Motor neuron (in vitro differentiated cells): ENCODE measurements at regions not wholly inside any gene's neighbourhood (a gene's known extent, or its start where the extent isn't known, plus 50 kb on each side); places are given as distances from the start of the nearest gene placed in this dataset.

Source experiments
- ATAC-seq, 8 experiments: fragments of 200-7000 bp; cut with Tn5 transposase; replicated peaks in 6 of 8; 2 replicates each; pipeline ENCODE4 v1.8.0; 2021; ENCODE audit warnings: mild to moderate bottlenecking in 8 of 8, moderate library complexity in 8 of 8
- H3K27ac ChIP-seq, 2 donors: fragments of 250-450 bp; sonication (Bioruptor Pico); 2 replicates each; pipeline ENCODE4 v1.9.0; 2021; ENCODE audit warnings: antibody characterized with exemption in 2 of 2, mild to moderate bottlenecking in 2 of 2, moderate library complexity in 1 of 2
- H3K4me1 ChIP-seq, 2 donors: fragments of 250-450 bp; sonication (Bioruptor Pico); replicated peaks in 1 of 2; 2 replicates each; pipeline ENCODE4 v1.6.1; 2021; ENCODE audit warnings: antibody characterized with exemption in 2 of 2, mild to moderate bottlenecking in 2 of 2, moderate library complexity in 1 of 2
- H3K4me3 ChIP-seq, 5 donors: fragments of 250-450 bp; sonication (Bioruptor Pico); 2 replicates each; pipeline ENCODE4 v1.9.0; 2021; ENCODE audit warnings: antibody characterized with exemption in 5 of 5, mild to moderate bottlenecking in 5 of 5, moderate library complexity in 4 of 5
- WGBS, 10 experiments: fragments of 450-650 bp; shearing (Covaris generic); methylation state at CpG; one replicate each; pipeline ENCODE4 v1.0.0; 2022; 5-methylcytosine and 5-hydroxymethylcytosine counted together
- in situ Hi-C, 9 experiments: fragments of 400-800 bp; cut with MboI; loops; one replicate each; pipeline ENCODE4 v1.15.0; 2021; ENCODE audit warnings: low sequenced_read_pairs in 9 of 9, low pct_unique_long_range_greater_than_20kb in 2 of 9; ENCODE audit not compliant: unreplicated experiment in 9 of 9

DNA sequence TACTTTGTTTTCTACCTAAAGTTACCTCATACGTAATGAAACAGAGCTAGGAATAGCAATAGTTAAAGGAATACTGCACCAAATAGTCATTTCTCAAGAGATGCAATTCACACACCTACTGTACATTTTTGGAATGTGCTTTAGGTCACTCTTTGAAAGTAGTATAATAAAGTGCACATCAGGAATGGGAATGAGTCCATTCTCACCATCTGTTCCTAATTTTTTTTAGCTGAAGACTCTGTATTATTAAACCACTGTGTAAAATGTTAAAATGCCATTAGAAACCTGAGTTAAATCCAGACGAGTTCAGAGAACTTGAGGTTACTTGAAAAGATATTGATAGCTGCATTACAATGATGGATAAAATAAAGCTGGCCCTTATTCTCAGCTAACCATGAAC is 51.9 kb upstream of the EPHA7 start:
- in situ Hi-C loops, result no loop called here
- Histone ChIP-seq H3K4me1 (peaks cover 4 to 5% of the 10 kb centered on the region in 2 donors), H3K27ac (no peak overlapping the region), H3K4me3 (no peak overlapping the region)
- 13 to 100% (median 89%) methylated on average over 1 to 2 of the region's 2 CpGs; no CpG with 5 or more reads in 2 of the 10 experiments for WGBS, 10 experiments
- ATAC-seq, result no peak
